ENCODE measurements at regions not wholly inside any gene's neighbourhood (a gene's known extent, or its start where the extent isn't known, plus 50 kb on each side); places are given as distances from the start of the nearest gene placed in this dataset.

GRCh38 chr9:31490551-31491106 lies 893.8 kb upstream of the ACO1 start:
- Histone ChIP-seq H2BK15ac (ENCODE audit: low read depth, low read length) (no peak overlapping the region), H2AFZ (ENCODE audit: low read length) (no peak overlapping the region), H3K56ac (ENCODE audit: insufficient read length, low read depth, low read length) (no peak overlapping the region), H3K9me3 (ENCODE audit: control insufficient read depth, low read depth, low read length) (no peaks in the 10 kb centered on the region), H3K27ac (ENCODE audit: insufficient read length, low read depth, low read length) (no peak overlapping the region), H3K23me2 (ENCODE audit: insufficient read length, low read depth, low read length, poor library complexity, severe bottlenecking) (no peaks in the 10 kb centered on the region), H3K18ac (ENCODE audit: insufficient read length, low read depth, low read length) (no peak overlapping the region), H3K27me3 (ENCODE audit: insufficient read depth, low read length) (no peaks in the 10 kb centered on the region), H3K79me2 (ENCODE audit: insufficient read depth, low read length) (no peaks in the 10 kb centered on the region), H3K4me2 (ENCODE audit: insufficient read depth, insufficient read length, low read length) (no peak overlapping the region), H4K5ac (ENCODE audit: insufficient read length, low read depth, low read length) (no peak overlapping the region), H2BK12ac (ENCODE audit: insufficient read length, low read depth, low read length) (no peak overlapping the region), H3K9ac (ENCODE audit: extremely low read depth, insufficient read length, low read length) (no peak overlapping the region), H3K14ac (ENCODE audit: insufficient read depth, low read length) (no peak overlapping the region), H2BK20ac (ENCODE audit: low read depth, low read length, poor library complexity, severe bottlenecking) (no peak overlapping the region), H4K8ac (replicated peaks; ENCODE audit: insufficient read length, low read depth, low read length) (no peak overlapping the region), H4K20me1 (ENCODE audit: control insufficient read depth, insufficient read depth, insufficient read length) (no peaks in the 10 kb centered on the region), H4K91ac (ENCODE audit: insufficient read length, low read depth, low read length) (no peak overlapping the region), H3K23ac (ENCODE audit: insufficient read length, low read depth, low read length) (no peak overlapping the region), H2BK120ac (ENCODE audit: low read depth, low read length, poor library complexity, severe bottlenecking) (no peak overlapping the region), H3K4ac (ENCODE audit: low read depth, low read length) (no peak overlapping the region), H3K4me1 (ENCODE audit: insufficient read depth, low read length) (no peaks in the 10 kb centered on the region), H2AK5ac (ENCODE audit: insufficient read length, low read length) (no peak overlapping the region), H3T11ph (ENCODE audit: low read length) (no peak overlapping the region), H2BK5ac (ENCODE audit: insufficient read length, low read length) (no peak overlapping the region), H3K79me1 (ENCODE audit: insufficient read depth, low read depth, low read length, poor library complexity, severe bottlenecking) (no peaks in the 10 kb centered on the region)
- Mint-ChIP-seq H3K9me3 (peaks cover 1 to 2% of the 10 kb centered on the region in 2 experiments), H3K4me1 (peaks cover 10 to 15% of the 10 kb centered on the region in 2 experiments; a peak in 3 of 4 replicates), H3K4me3 (no peak overlapping the region), H3K36me3 (ENCODE audit: insufficient read depth in 1 of 3, low read depth in 3 of 3) (peaks cover 0 to 3% (median 1%) of the 10 kb centered on the region in 3 experiments; a peak in 3 of 7 replicates), H3K27ac (no peak overlapping the region), H3K27me3 (ENCODE audit: low read depth) (no peaks in the 10 kb centered on the region)
- no CpG with 5 or more reads among the region's 4 CpGs for WGBS (ENCODE audit: extremely low coverage, insufficient read length, low lambda C conversion rate)
- no peak for TF ChIP-seq CTCF (conservative IDR thresholded peaks at IDR 0.05)
- no peak for DNase-seq

Measured in H9 (cell line).